ENCODE measurements at regions not wholly inside any gene's neighbourhood (a gene's known extent, or its start where the extent isn't known, plus 50 kb on each side); places are given as distances from the start of the nearest gene placed in this dataset.

- TF ChIP-seq CTCF (IDR thresholded peaks at IDR 0.05; ENCODE audit: poor library complexity) (no peak), EZH2phosphoT487 (IDR thresholded peaks at IDR 0.05; ENCODE audit: low read depth, severe bottlenecking, unreplicated experiment) (no peak), EZH2 (IDR thresholded peaks at IDR 0.05; ENCODE audit: borderline replicate concordance) (no peak)
Observed at GRCh38 chr4:43882470-43882869, 566.1 kb downstream of the KCTD8 start.
